GM21360 (cell line): ENCODE measurements at regions not wholly inside any gene's neighbourhood (a gene's known extent, or its start where the extent isn't known, plus 50 kb on each side); places are given as distances from the start of the nearest gene placed in this dataset.
"Not testable (repeated sequence)": the region's sequence is repeated elsewhere in the genome, so short reads cannot be mapped to it uniquely, and the experiment has no call there.

ENCODE experiments used
- ATAC-seq: cut with Tn5 transposase; IDR thresholded peaks from one replicate; pipeline ENCODE4 v1.9.1; 2021; ENCODE audit warnings: mild to moderate bottlenecking, moderate library complexity; ENCODE audit not compliant: unreplicated experiment

DNA sequence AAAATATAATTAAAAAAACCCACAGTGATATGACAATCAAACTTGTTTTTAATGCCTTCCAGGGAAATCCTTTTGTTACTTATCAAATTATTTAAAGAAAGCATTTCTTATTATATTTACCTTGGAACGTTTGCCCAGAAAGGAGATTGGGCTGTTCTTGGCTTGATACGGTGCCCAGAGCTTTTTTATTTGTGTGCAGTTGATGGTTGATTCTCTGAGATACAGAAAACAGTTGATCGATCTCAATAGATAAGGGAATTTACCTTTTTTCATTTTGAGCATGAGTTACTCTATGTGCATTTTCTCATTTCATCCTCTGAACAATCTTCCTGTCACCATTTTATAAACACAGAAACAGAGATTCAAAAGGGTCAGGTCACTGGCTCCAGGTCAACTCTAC lies 72.5 kb upstream of the NEDD9 start:
- no peak for ATAC-seq

DNA sequence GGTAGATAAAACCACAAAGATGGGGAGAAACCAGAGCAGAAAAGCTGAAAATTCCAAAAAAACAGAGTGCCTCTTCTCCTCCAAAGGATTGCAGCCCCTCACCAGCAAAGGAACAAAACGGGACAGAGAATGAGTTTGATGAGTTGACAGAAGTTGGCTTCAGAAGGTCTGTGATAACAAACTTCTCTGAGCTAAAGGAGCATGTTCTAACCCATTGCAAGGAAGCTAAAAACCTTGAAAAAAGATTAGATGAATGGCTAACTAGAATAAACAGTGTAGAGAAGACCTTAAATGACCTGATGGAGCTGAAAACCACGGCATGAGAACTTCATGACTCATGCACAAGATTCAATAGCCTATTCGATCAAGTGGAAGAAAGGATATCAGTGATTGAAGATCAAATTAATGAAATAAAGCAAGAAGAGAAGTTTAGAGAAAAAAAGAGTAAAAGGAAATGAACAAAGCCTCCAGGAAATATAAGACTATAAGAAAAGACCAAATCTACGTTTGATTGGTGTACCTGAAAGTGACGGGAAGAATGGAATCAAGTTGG lies 67.5 kb upstream of the NEDD9 start:
- not testable (repeated sequence) for ATAC-seq

DNA sequence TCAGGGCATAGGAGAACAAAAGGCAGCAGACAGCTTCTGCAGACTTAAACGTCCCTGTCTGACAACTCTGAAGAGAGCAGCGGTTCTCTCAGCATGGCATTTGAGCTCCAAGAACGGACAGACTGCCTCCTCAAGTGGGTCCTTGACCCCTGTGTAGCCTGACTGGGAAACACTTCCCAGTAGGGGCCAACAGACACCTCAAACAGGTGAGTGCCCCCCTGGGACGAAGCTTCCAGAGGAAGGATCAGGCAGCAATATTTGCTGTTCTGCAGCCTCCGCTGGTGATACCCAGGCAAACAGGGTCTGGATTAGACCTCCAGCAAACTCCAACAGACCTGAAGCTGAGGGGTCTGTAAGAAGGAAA lies 66.9 kb upstream of the NEDD9 start:
- ATAC-seq = not testable (repeated sequence)

DNA sequence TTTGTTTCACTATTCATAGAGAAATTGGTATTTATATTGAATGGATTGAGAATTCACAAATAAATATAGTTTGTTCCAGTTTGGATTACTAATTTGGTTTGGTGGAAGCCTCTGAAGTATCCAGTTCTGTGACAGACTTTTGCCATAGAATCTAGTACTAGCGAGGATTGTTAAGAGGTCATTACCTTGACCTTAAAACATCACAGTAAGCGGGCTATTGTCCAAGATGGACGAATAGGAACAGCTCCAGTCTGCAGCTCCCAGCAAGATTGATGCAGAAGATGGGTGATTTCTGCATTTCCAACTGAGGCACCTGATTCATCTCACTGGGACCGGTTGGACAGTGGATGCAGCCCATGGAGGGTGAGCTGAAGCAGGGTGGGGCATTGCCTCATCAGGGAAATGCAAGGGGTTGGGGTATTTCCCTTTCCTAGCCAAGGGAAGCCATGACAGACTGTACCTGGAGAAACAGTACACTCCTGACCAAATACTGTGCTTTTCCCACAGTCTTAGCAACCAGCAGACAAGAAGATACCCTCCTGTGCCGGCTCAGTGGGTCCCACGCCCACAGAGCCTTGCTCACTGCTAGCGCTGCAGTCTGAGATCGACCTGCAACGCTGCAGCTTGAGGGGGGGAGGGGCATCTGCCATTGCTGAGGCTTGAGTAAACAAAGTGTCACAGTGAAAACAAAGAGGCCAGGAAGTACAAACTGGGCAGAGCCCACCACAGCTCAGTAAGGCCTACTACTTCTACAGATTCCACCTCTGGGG lies 66.4 kb upstream of the NEDD9 start:
- no peak for ATAC-seq

DNA sequence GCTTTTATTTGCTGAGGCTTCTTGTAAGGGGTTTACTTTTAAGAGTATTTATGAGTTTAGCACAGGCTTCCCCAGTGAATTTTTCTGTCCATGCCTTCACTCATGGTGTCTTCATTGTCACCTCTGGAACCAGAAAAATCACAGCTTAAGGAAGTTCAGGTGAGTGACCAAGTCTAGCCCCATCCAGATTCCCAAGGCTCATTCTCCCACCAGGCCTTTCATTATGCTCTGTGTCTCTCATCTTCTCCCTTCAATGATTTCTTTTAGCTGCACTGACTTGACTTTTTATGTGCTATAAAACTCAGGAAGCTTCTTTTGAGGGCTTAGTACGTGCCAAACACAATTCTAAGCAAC lies 64.9 kb upstream of the NEDD9 start:
- no peak for ATAC-seq

DNA sequence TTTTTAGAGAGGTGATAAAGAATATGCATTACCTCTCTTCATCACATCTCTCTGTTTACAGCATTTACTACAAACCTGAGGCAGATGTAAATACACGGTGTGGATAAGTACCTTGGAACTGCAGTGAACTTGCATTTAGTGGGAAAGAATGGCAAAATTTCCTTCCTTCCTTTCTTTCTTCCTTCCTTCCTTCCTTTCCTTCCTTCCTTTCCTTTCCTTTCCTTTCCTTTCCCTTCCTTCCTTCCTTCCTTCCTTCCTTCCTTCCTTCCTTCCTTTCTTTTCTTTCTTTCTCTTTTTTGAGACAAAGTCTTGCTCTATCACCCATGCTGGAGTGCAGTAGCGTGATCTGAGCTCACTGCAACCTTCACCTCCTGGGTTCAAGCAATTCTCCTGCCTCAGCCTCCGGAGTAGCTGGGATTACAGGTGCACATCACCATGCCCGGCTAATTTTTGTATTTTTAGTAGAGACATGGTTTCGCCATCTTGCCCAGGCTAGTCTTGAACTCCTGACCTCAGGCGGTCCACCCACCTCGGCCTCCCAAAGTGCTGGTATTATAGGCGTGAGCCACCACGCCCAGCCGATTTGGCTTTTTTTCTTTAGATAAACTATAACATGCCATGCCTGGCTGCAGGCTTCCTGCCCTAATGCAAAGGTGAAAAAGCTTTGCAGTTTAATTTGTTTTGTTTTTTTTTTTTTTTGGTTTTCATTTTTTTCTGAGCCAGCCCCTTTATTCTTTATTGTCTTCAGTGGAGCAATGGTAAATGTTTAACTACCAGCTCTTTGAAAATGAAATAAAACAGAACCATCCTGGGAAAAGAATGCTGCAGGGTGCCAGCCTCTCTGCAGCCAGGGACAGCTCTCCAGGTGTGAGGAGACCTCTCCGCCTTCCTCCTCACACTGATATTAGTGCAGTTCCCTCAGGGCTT lies 64.2 kb upstream of the NEDD9 start:
- ATAC-seq = no peak

DNA sequence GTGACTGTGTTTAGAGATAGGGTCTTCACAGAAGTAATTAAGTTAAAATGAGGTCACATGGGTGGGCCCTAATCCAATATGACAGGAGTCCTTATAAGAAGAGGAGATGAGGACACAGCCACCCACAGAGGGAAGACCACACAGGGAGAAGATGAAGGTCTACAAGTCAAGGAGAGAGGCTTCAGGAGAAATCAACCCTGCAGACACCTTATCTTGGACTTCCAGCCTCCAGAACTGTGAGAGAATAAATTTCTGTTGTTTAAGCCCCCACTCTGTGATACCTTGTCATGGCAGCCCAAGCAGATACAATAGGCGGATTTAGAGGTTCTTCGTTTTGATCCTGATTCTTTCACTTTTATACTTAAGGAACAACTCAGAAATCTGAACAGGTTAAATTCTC lies 63.5 kb upstream of the NEDD9 start:
- no peak for ATAC-seq

DNA sequence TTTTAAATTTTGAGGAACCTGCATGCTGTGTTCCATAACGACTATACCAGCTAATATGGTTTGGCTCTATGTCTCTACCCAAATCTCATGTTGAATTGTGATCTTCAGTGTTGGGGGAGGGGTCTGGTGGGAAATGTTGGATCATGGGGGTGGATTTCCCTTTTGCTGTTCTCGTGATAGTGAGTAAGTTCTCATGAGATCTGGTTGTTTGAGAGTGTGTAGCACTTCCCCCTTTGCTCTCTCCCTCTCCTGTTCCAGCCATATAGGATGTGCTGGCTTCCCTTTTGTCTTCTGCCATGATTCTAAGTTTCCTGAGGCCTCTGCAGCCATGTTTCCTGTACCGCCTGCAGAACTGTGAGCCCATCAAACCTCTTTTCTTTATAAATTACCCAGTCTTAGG lies 61.8 kb upstream of the NEDD9 start:
- no peak for ATAC-seq

DNA sequence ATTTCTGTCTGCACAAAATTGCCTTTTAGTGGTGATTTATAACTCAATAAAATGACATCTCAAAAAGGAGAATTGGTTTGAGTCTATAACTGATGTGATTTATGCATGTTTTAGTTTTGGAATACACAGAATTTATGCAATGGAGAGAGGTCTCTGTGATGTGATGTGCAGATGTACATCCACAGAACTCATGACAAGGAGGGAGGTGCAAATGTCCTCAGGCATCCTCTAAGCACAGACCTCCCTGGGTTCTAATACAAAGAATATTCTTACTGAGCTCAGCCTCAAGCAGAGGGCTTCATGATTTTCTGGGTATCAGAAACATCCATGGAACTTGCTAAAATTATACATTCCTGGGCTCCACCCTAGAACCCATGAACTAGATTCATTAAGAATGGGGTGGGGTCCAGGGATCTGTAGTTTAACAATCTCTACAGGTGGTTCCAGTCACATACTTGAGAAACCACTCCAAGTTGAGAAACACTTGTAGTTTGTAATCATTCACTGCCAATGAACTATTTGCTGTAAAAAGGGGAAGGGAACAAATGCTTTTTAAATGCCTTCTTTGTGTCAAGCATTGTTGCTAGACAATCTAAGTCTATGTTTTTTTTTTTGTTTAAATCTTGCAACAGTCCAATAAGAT lies 60.2 kb upstream of the NEDD9 start:
- no peak for ATAC-seq

DNA sequence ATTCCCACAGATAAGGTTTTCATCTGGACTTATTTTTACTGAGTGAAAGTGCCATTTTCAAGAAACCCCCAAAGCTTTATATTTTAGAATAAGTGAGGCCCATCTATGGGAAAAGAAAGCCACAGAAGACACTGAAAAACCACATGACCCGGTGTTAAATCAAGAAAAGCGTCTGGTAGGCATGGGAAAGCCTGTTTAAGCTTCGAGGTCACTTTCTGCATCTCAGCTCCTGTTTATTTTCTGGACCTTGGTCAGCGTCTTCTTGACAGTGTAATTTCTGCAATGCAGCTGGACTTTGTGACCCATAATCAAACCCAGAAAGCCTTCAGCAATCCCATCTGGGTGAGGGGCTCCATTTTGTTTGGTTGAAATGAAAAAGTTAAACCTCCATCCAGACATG lies 59.6 kb upstream of the NEDD9 start:
- ATAC-seq = no peak

DNA sequence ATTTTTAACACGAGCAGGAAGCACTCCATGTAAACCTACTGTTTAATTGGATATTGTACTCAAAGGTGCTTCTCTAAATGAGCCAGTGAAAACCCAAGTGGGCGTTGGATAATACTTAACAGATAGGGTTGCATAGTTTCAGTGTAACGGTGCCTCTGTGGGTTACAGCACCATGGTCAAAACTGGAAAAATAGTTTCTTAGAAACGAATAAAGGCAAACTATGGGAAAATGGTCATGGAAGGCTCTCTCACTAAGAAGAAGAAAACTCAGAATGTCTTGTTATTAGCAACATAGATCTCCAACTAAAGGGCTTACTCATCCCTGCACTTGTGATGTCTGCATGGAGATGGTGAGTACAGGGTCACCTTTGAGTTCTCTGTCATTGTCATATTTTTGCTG lies 59.1 kb upstream of the NEDD9 start:
- ATAC-seq = no peak

DNA sequence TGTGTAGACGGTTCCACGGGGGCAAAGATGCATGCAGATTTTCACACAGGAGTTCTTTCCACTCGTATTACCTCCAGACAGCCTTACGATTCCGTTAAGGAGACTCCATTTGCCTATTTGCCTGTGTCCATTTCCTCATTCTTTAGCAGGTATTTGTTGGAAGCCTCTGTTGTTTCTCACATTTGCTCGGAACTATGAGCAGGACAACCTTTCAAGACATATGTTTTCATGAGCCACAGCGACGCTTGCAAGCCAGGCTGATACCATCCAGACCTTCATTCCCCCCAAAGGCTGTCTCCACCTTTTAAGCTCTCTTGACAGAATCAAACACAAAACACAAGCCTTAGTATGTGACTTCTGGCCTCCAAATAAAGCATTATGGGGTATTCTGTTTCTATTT lies 57.6 kb upstream of the NEDD9 start:
- no peak for ATAC-seq

DNA sequence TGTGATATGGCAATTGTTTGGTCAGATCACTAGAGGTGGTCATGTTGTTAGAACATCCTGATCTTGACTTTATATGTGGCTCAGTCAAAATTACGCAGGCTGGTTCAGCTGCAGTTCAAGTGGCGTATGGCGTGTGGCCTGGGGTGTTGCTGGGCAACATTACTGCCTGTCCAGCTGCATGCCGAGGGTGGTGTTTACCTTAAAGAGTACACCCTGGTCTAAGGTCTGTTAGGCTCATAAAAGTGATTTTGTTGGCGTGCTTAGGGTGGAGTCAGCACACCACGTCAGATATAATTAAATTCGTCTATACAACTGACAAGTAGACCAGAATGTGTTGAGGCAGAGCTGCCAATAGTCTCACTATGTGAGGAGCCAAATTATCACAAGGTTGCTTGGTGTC lies 55.6 kb upstream of the NEDD9 start:
- no peak for ATAC-seq

DNA sequence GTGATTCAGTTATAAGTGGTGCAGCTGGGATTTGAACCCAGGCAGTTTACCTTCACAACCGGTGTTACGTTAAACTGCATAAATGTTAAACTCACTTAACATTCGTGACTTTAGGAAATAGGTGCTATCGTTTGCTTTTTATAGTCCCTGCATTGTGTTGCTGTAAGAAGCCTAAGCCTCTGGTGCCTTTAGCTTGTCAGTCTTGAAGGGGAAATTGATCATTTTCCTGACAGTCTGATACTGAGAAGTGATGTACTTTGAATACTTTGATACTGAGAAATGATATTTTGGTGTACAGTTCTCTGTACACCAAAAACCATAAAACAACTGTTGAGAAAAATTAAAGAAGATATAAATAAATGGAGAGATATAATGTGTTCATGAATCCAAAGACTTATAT lies 52.5 kb upstream of the NEDD9 start:
- no peak for ATAC-seq

DNA sequence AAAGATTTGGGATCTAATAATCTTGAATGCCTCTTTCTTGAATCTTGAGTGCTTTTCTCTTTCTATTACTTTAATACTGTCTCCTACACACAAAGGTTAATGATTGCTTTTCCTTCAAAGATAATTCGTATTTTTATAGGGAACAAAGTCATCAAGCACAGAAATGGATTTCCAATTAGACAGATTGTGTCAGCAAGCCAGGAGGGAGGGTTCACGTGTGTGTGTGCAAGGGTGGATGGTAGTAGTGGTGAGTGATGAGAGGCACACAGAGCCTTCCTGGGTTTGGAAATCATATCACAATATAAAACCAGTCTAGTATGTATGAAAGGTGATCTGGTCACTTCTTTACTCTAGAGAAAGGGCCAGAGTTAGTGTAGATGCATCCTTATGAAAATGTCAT lies 51.2 kb upstream of the NEDD9 start:
- ATAC-seq = no peak

DNA sequence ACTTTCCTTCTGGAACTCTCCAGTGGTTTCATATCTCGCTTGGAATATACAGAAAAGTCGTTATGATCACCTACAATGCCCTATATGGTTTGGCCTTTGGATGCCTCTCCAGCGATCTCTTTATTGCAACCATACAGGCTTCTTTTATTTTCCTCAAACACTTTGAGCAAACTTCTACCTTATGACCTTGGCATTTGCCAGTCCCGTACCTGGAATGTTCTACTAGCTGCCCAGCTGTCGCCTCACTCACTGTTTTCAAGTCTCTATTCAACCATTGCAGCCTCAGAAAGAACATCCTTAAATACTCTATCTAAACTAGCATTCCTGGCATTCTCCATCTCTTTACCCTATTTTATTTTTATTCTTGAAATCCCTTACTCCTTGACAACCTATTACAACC lies 50.4 kb upstream of the NEDD9 start:
- ATAC-seq = no peak
